A549 (cell line): ENCODE measurements at regions not wholly inside any gene's neighbourhood (a gene's known extent, or its start where the extent isn't known, plus 50 kb on each side); places are given as distances from the start of the nearest gene placed in this dataset.

ENCODE experiments used
- CBX8 ChIP-seq: fragments of 200-600 bp; sonication (generic); IDR thresholded peaks from 2 replicates; pipeline ENCODE4 v1.6.1; 2016
- CEBPB ChIP-seq, 2 experiments: fragments of >200 bp in 1 of 2; sonication (Bioruptor Twin) in 1 of 2; formaldehyde crosslinking in 1 of 2; IDR thresholded peaks; 2 replicates each; pipeline ENCODE4 v1.6.1; 2012 to 2016
- CHD4 ChIP-seq: fragments of 200-600 bp; sonication (generic); IDR thresholded peaks from 2 replicates; pipeline ENCODE4 v1.6.1; 2016; ENCODE audit warnings: antibody characterized with exemption, mild to moderate bottlenecking, borderline replicate concordance
- CTCF ChIP-seq: fragments of >200 bp; sonication (Bioruptor Twin); formaldehyde crosslinking; IDR thresholded peaks from 3 replicates; pipeline ENCODE4 v1.5.1; 2016
- E2F6 ChIP-seq: IDR thresholded peaks from 2 replicates; pipeline ENCODE4 v1.6.1; 2012; ENCODE audit warnings: low read depth, borderline replicate concordance
- JUN ChIP-seq, 2 experiments: fragments of >200 bp; sonication (Bioruptor Twin); formaldehyde crosslinking; IDR thresholded peaks; 2 replicates in 1 of 2; 3 replicates in 1 of 2; pipeline ENCODE4 v1.6.1; 2016 to 2017
- MAX ChIP-seq: IDR thresholded peaks from 2 replicates; pipeline ENCODE4 v1.6.1; 2012

GRCh38 chr3:48070030-48070429 lies 53.8 kb upstream of the MAP4 start:
- TF ChIP-seq E2F6 (no peak), JUN (IDR thresholded peaks at IDR 0.05) (no peak), CTCF (no peak), MAX (no peak), CEBPB (IDR thresholded peaks at IDR 0.05) (no peak), CHD4 (no peak), CBX8 (no peak)
